Lung (tissue), 11 donors: ENCODE measurements at regions not wholly inside any gene's neighbourhood (a gene's known extent, or its start where the extent isn't known, plus 50 kb on each side); places are given as distances from the start of the nearest gene placed in this dataset.

Experiments
- ATAC-seq: fragments of 200-7000 bp; cut with Tn5 transposase; one replicate; pipeline ENCODE4 v1.9.1; 2020; ENCODE audit warnings: moderate number of reproducible peaks; ENCODE audit not compliant: insufficient read depth, low FRiP score
- DNase-seq, 3 donors: peaks; one replicate each; pipeline ENCODE4 v3.0.0-alpha.2; 2013 to 2017
- H3K27ac ChIP-seq, 2 donors: one replicate each; pipeline ENCODE4 v1.5.1; 2013; ENCODE audit warnings: mild to moderate bottlenecking in 2 of 2, moderate library complexity in 2 of 2, control low read depth in 1 of 2, inconsistent platforms in 1 of 2, low read depth in 1 of 2, low read length in 1 of 2
- H3K27me3 ChIP-seq, 3 donors: one replicate each; pipeline ENCODE4 v1.5.1; 2013; ENCODE audit warnings: low read length in 2 of 3; ENCODE audit not compliant: control insufficient read depth in 3 of 3, insufficient read depth in 3 of 3
- H3K36me3 ChIP-seq, 4 donors: one replicate each; pipeline ENCODE4 v1.5.1; 2013; ENCODE audit warnings: low read length in 4 of 4, mild to moderate bottlenecking in 1 of 4, moderate library complexity in 1 of 4; ENCODE audit not compliant: control insufficient read depth in 4 of 4, insufficient read depth in 4 of 4
- H3K4me1 ChIP-seq, 5 donors: one replicate each; pipeline ENCODE4 v1.5.1; 2013; ENCODE audit warnings: low read length in 5 of 5, mild to moderate bottlenecking in 2 of 5, moderate library complexity in 1 of 5; ENCODE audit not compliant: control insufficient read depth in 5 of 5, insufficient read depth in 5 of 5
- H3K4me3 ChIP-seq: one replicate; pipeline ENCODE4 v1.5.1; 2013; ENCODE audit warnings: mild to moderate bottlenecking, control low read depth, moderate library complexity
- H3K9ac ChIP-seq, 2 donors: one replicate each; pipeline ENCODE4 v1.5.1; 2013; ENCODE audit warnings: low read length in 2 of 2, control low read depth in 1 of 2; ENCODE audit not compliant: insufficient read depth in 1 of 2
- H3K9me3 ChIP-seq, 4 donors: one replicate each; pipeline ENCODE4 v1.5.1; 2013; ENCODE audit warnings: low read length in 3 of 4, mild to moderate bottlenecking in 1 of 4, moderate library complexity in 1 of 4; ENCODE audit not compliant: control insufficient read depth in 4 of 4, insufficient read depth in 3 of 4
- CTCF ChIP-seq: IDR thresholded peaks from 2 replicates; pipeline ENCODE4 v1.5.1; 2012; ENCODE audit warnings: mild to moderate bottlenecking; ENCODE audit errors: control extremely low read depth, extremely low read depth
- WGBS, 2 donors: extraction: QIAGEN DNeasy Blood & Tissue Kit; methylation state at CpG; one replicate each; pipeline ENCODE4 v1.1.7; 2013; 5-methylcytosine and 5-hydroxymethylcytosine counted together
- donor health status: control.
- donor health status: control.
- donor health status: Bipolar disorder and iron deficiency.
- donor health status: healthy.
- donor health status: DM: yes; HTN: yes; CAD: no.

GRCh38 chr1:5616366-5617178 lies 375.7 kb downstream of the NPHP4 start:
- no peak overlapping the region for H3K4me3 ChIP-seq
- H3K4me1 ChIP-seq: peaks cover 0 to under 1% (median 0%) of the 10 kb centered on the region in 5 donors
- DNase-seq (no peak), ATAC-seq (no peak)
- 79 to 84% methylated on average over 22 of the region's 22 CpGs for WGBS, 2 donors
- no peak for TF ChIP-seq CTCF
- H3K27me3 ChIP-seq: peaks cover 0 to 3% (median 0%) of the 10 kb centered on the region in 3 donors
- peaks cover 0 to 2% (median 0%) of the 10 kb centered on the region in 4 donors for H3K9me3 ChIP-seq
- no peaks in the 10 kb centered on the region for H3K36me3 ChIP-seq
- no peak overlapping the region for H3K9ac ChIP-seq
- no peak overlapping the region for H3K27ac ChIP-seq

GRCh38 chr1:5615076-5615475 lies 377.1 kb downstream of the NPHP4 start:
- Histone ChIP-seq H3K36me3 (no peaks in the 10 kb centered on the region), H3K9ac (no peak overlapping the region), H3K4me3 (no peak overlapping the region), H3K4me1 (no peaks in the 10 kb centered on the region), H3K9me3 (peaks cover 0 to 2% (median 0%) of the 10 kb centered on the region in 4 donors), H3K27me3 (peaks cover 0 to 3% (median 0%) of the 10 kb centered on the region in 3 donors), H3K27ac (no peak overlapping the region)
- WGBS, 2 donors: 65 to 78% methylated on average over 5 of the region's 5 CpGs
- DNase-seq (no peak), ATAC-seq (no peak)
- TF ChIP-seq CTCF: no peak

DNA sequence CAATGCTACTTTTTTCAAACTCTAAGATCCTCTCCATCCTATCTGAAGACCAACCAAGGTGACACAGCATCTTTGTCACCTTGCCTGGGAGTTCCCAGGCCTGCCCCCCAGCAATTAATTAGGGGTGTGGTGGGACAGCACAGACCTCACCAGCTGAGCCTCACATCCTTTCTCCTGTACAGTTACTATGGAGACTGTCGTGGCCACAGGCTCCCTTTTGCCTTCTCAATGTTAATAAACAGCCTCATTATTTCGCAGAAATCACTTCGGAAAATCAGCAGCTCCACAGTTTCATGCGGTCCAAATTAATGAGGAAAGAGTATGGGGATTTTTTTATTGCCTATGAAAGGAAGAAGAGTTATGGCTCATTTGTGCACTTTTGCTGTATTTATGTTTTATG lies 378.3 kb downstream of the NPHP4 start:
- H3K4me1 ChIP-seq: no peaks in the 10 kb centered on the region
- TF ChIP-seq CTCF: no peak
- H3K36me3 ChIP-seq: no peaks in the 10 kb centered on the region
- no peak overlapping the region for H3K27ac ChIP-seq
- ATAC-seq (no peak), DNase-seq (no peak)
- no peak overlapping the region for H3K9ac ChIP-seq
- H3K9me3 ChIP-seq: peaks cover 0 to 2% (median 0%) of the 10 kb centered on the region in 4 donors
- H3K27me3 ChIP-seq: peaks cover 0 to 3% (median 0%) of the 10 kb centered on the region in 3 donors
- 81% methylated on average over 4 of the region's 4 CpGs for WGBS, 2 donors
- H3K4me3 ChIP-seq: no peak overlapping the region
